CD4-positive, CD25-positive, alpha-beta regulatory T cell (primary cell): ENCODE measurements at regions not wholly inside any gene's neighbourhood (a gene's known extent, or its start where the extent isn't known, plus 50 kb on each side); places are given as distances from the start of the nearest gene placed in this dataset.

Source experiments
- ATAC-seq, 2 donors: fragments of 150-1000 bp; cut with Tn5 transposase; one replicate each; pipeline ENCODE4 v1.10.0; 2021; ENCODE audit warnings: low read depth in 2 of 2, moderate number of reproducible peaks in 2 of 2, moderate library complexity in 1 of 2
- DNase-seq, 3 donors: peaks; one replicate each; pipeline versions ENCODE4 v3.0.0 to v3.0.0-alpha.2; 2012 to 2022; ENCODE audit warnings: mixed read lengths in 1 of 3
- H3K27ac ChIP-seq: one replicate; pipeline ENCODE4 v1.7.0; 2013; ENCODE audit warnings: mild to moderate bottlenecking, low read length; ENCODE audit not compliant: insufficient read depth, poor library complexity, severe bottlenecking
- H3K27me3 ChIP-seq: one replicate; pipeline ENCODE4 v1.7.0; 2013; ENCODE audit warnings: low read length; ENCODE audit not compliant: control insufficient read depth, insufficient read depth
- H3K36me3 ChIP-seq: one replicate; pipeline ENCODE4 v1.7.0; 2013; ENCODE audit warnings: mild to moderate bottlenecking, low read length, moderate library complexity; ENCODE audit not compliant: control insufficient read depth, insufficient read depth
- H3K4me1 ChIP-seq: 2 replicates; pipeline ENCODE4 v1.7.0; 2013; ENCODE audit warnings: mild to moderate bottlenecking, low read length; ENCODE audit not compliant: insufficient read depth, control insufficient read depth, poor library complexity, severe bottlenecking
- H3K4me3 ChIP-seq: one replicate; pipeline ENCODE4 v1.7.0; 2013; ENCODE audit warnings: low read depth, mild to moderate bottlenecking, low read length, moderate library complexity
- H3K9me3 ChIP-seq, 2 experiments: 1 replicate in 1 of 2; 2 replicates in 1 of 2; pipeline ENCODE4 v1.7.0; 2013; ENCODE audit warnings: low read length in 2 of 2, mild to moderate bottlenecking in 1 of 2, moderate library complexity in 1 of 2; ENCODE audit not compliant: control insufficient read depth in 2 of 2
- H3K27ac Mint-ChIP-seq, 3 donors: one replicate each; pipeline ENCODE4 v1.8.0; 2020 to 2022; ENCODE audit warnings: mild to moderate bottlenecking in 3 of 3, mixed read lengths in 3 of 3, moderate library complexity in 2 of 3
- H3K27me3 Mint-ChIP-seq: one replicate; pipeline ENCODE4 v1.8.0; 2022; ENCODE audit warnings: mild to moderate bottlenecking, mixed read lengths
- H3K36me3 Mint-ChIP-seq: one replicate; pipeline ENCODE4 v1.8.0; 2020; ENCODE audit warnings: mixed read lengths
- H3K4me1 Mint-ChIP-seq, 4 donors: one replicate each; pipeline ENCODE4 v1.8.0; 2020 to 2022; ENCODE audit warnings: mixed read lengths in 4 of 4, mild to moderate bottlenecking in 1 of 4
- H3K4me3 Mint-ChIP-seq, 4 donors: one replicate each; pipeline ENCODE4 v1.8.0; 2020 to 2022; ENCODE audit warnings: mild to moderate bottlenecking in 4 of 4, mixed read lengths in 4 of 4, moderate library complexity in 3 of 4
- H3K9me3 Mint-ChIP-seq, 7 donors: one replicate each; pipeline ENCODE4 v1.8.0; 2020 to 2022; ENCODE audit warnings: mixed read lengths in 7 of 7, mild to moderate bottlenecking in 3 of 7, moderate library complexity in 2 of 7

DNA sequence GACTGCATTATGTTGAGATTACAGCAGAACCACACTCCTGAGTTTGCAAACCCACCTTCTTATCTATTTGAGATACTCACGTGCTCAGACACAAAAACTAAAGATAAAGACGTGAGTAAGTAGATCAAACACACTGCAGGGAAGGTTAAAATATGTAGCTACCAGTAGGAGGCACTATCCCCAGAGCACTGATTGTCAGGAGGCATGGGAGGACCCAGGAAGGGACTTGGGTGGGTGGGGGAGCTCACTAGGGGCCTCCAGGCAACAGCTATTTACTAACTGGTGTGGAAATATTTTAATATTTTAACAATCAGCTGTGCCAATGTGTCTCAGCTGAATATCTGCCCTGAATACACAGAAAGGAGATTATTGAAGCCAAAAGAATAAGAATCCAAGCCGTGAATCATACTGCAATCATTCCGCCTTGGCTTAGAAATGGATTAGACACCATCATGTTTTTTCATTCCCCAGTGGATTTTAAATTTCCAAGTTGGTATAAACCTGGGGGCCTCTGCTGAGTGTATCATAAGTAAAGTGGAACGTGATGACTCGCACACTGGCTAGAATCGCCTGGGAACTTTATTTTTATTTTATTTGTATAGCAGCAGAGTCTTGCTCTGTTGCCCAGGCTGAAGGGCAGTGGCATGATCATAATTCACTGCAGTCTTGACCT, 73.2 kb upstream of the CACNA1A start:
- Histone ChIP-seq H3K4me1 (no peaks in the 10 kb centered on the region), H3K27ac (no peak overlapping the region), H3K36me3 (no peaks in the 10 kb centered on the region), H3K9me3 (peaks cover 9 to 11% of the 10 kb centered on the region in 2 experiments), H3K27me3 (no peaks in the 10 kb centered on the region), H3K4me3 (no peak overlapping the region)
- Mint-ChIP-seq H3K4me3 (no peak overlapping the region), H3K27ac (no peak overlapping the region), H3K36me3 (peaks cover 3% of the 10 kb centered on the region), H3K9me3 (peaks cover 2 to 23% (median 5%) of the 10 kb centered on the region in 7 donors), H3K27me3 (no peaks in the 10 kb centered on the region), H3K4me1 (no peaks in the 10 kb centered on the region)
- no peak for ATAC-seq
- DNase-seq = no peak

DNA sequence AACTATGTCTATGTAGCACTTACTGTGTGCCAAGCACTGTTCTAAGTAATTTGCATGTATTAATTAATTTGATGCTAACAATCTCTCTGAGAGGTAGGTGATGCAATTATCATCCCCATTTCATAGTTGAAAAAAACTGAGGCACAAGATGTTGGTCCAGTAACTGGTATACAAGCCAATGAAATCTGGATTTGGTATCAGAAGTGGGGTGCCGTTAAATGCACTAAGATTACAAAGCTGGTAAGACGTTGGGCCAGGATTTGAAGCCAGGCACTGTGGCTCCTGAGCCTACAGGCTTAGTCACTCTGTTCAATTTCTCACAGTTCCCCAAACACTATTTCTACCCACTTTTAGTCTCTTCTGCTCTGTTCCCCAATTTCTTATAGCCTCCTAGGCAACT, 70.4 kb upstream of the CACNA1A start:
- Mint-ChIP-seq H3K36me3 (peaks cover 3% of the 10 kb centered on the region), H3K27me3 (no peaks in the 10 kb centered on the region), H3K9me3 (peaks cover 2 to 24% (median 5%) of the 10 kb centered on the region in 7 donors), H3K4me3 (no peak overlapping the region), H3K27ac (no peak overlapping the region), H3K4me1 (no peaks in the 10 kb centered on the region)
- Histone ChIP-seq H3K4me3 (no peak overlapping the region), H3K27ac (no peak overlapping the region), H3K27me3 (no peaks in the 10 kb centered on the region), H3K4me1 (no peaks in the 10 kb centered on the region), H3K36me3 (no peaks in the 10 kb centered on the region), H3K9me3 (peaks cover 9 to 11% of the 10 kb centered on the region in 2 experiments)
- ATAC-seq (no peak), DNase-seq (no peak)

DNA sequence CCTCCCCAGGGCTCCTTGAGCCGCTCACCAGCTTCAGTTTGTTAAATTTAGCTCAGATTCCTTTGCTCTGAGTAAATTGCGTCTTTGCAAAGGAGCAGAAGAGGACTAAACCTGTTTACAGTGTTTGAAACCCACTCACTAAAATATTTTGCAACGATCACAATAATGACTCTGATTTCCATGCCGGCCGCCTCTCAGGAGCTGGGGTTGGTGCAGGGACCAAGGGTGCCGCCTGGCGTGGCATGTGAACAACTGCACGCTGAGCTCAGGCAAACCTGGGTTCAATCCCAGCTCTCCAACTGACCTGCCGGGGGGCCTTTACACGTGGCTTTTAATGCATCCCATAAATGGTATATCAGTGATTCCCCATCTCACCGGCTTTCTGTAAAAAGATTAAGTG, 68.7 kb upstream of the CACNA1A start:
- H3K27ac ChIP-seq = no peak overlapping the region
- no peaks in the 10 kb centered on the region for H3K4me1 ChIP-seq
- H3K4me3 ChIP-seq = no peak overlapping the region
- ATAC-seq (no peak), DNase-seq (no peak)
- H3K4me1 Mint-ChIP-seq = peaks cover 0 to 2% (median 0%) of the 10 kb centered on the region in 4 donors
- H3K9me3 Mint-ChIP-seq = peaks cover 2 to 24% (median 5%) of the 10 kb centered on the region in 7 donors
- H3K36me3 Mint-ChIP-seq = peaks cover 3% of the 10 kb centered on the region
- no peak overlapping the region for H3K4me3 Mint-ChIP-seq
- H3K9me3 ChIP-seq = peaks cover 9 to 11% of the 10 kb centered on the region in 2 experiments
- no peak overlapping the region for H3K27ac Mint-ChIP-seq
- no peaks in the 10 kb centered on the region for H3K27me3 ChIP-seq
- H3K27me3 Mint-ChIP-seq = no peaks in the 10 kb centered on the region
- H3K36me3 ChIP-seq = no peaks in the 10 kb centered on the region

DNA sequence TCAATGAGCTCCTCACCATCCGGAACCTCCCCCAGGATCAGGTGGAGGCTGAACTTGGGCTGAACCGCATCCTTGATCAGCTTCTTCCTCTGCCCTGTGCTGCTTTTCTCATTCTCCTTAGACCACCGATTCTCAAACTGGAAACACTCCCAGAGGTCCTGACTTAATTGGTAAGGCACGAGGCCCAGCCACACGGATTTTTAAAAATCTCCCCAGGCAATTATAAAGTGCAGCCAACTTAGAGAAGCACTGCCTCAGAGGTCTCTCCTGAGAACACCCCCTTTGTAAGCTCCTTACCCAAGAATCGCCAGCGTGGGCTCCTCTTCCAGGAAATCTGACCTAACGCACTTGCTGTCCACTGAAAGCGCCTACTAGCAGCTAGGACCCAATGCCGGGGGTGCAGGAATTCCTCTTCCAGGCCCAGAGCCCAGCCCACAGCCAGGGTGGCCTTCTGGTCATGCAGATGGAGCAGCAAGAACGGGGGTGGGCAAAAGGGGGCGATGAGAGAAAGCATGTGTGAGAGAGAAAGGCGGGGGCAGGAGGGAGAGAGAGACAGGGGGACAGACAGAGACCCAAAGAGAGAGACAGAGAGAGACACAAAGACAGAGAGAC, 66.9 kb upstream of the CACNA1A start:
- H3K4me3 Mint-ChIP-seq = no peak overlapping the region
- no peak for ATAC-seq

DNA sequence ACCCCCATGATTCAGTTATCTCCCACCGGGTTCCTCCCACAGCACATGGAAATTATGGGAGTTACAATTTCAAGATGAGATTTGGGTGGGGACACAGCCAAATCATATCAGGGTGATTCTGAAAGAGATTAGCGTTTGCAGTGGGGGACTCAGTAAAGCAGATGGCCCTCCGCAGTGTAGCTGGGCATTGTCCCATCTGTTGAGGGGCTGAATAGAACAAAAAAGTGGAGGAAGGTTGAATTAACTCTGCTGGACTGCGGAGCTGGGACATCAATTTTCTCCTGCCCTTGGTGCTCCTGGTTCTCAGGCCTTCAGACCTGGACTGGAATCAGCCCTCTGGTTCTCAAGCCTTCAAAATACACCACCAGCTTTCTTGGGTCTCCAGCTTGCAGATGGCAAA, 55.2 kb upstream of the CACNA1A start:
- H3K4me1 Mint-ChIP-seq = peaks cover 0 to 4% (median 2%) of the 10 kb centered on the region in 4 donors
- peaks cover 0 to 6% (median 2%) of the 10 kb centered on the region in 7 donors for H3K9me3 Mint-ChIP-seq
- no peaks in the 10 kb centered on the region for H3K36me3 ChIP-seq
- H3K27ac ChIP-seq = no peak overlapping the region
- ATAC-seq (no peak), DNase-seq (no peak)
- H3K4me3 ChIP-seq = no peak overlapping the region
- H3K27me3 ChIP-seq = no peaks in the 10 kb centered on the region
- H3K4me3 Mint-ChIP-seq = no peak overlapping the region
- no peaks in the 10 kb centered on the region for H3K36me3 Mint-ChIP-seq
- no peaks in the 10 kb centered on the region for H3K9me3 ChIP-seq
- peaks cover 6% of the 10 kb centered on the region for H3K27me3 Mint-ChIP-seq
- H3K4me1 ChIP-seq = no peaks in the 10 kb centered on the region
- H3K27ac Mint-ChIP-seq = no peak overlapping the region

More for the DNA sequence above, 66.9 kb upstream of the CACNA1A start:
- Mint-ChIP-seq H3K4me1 (peaks cover 0 to 2% (median 0%) of the 10 kb centered on the region in 4 donors), H3K27me3 (no peaks in the 10 kb centered on the region), H3K27ac (no peak overlapping the region), H3K36me3 (peaks cover 3% of the 10 kb centered on the region), H3K9me3 (peaks cover 2 to 20% (median 4%) of the 10 kb centered on the region in 7 donors)
- no peak for DNase-seq
- Histone ChIP-seq H3K27me3 (no peaks in the 10 kb centered on the region), H3K4me3 (no peak overlapping the region), H3K9me3 (peaks cover 9 to 11% of the 10 kb centered on the region in 2 experiments), H3K36me3 (no peaks in the 10 kb centered on the region), H3K4me1 (no peaks in the 10 kb centered on the region), H3K27ac (no peak overlapping the region)

DNA sequence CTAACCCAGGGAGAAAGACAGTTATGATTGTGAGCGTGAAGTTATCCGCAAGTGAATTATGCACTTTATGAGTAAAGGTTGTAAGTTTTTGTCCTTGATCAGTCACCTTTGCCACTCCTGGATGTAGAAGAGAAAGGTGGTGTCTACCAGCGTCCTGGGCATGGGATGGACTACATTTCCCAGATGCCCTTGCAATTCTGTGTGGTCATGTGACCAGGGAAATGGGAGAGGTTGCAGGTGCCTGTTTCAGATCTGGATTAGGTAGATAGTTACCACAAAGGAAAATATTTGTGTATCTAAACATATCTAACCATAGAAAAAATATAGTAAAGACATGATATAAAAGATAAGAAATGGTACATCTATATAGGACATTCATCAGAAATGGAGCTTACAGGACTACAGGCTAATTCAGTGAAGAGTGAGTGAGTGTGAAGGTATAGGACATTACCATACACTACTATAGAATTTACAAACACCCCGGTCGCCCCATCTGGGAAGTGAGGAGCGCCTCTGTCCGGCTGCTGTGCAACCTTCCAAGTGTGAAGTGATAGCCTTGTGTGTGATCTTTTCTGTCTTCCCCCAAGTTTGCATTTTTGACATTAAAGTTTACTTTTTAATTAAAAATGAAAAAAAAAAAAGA, 51.6 kb upstream of the CACNA1A start:
- no peak overlapping the region for H3K4me3 Mint-ChIP-seq
- ATAC-seq (peak in 1 of 2 donors; percentile 28), DNase-seq (peak in 1 of 3 donors; percentile 18)
- no peaks in the 10 kb centered on the region for H3K4me1 Mint-ChIP-seq
- Histone ChIP-seq H3K9me3 (no peaks in the 10 kb centered on the region), H3K27me3 (no peaks in the 10 kb centered on the region), H3K27ac (no peak overlapping the region), H3K36me3 (no peaks in the 10 kb centered on the region), H3K4me1 (no peaks in the 10 kb centered on the region), H3K4me3 (no peak overlapping the region)
- peaks cover 21% of the 10 kb centered on the region for H3K27me3 Mint-ChIP-seq
- H3K9me3 Mint-ChIP-seq = peaks cover 0 to 6% (median 1%) of the 10 kb centered on the region in 7 donors
- H3K27ac Mint-ChIP-seq = no peak overlapping the region
- H3K36me3 Mint-ChIP-seq = no peaks in the 10 kb centered on the region

DNA sequence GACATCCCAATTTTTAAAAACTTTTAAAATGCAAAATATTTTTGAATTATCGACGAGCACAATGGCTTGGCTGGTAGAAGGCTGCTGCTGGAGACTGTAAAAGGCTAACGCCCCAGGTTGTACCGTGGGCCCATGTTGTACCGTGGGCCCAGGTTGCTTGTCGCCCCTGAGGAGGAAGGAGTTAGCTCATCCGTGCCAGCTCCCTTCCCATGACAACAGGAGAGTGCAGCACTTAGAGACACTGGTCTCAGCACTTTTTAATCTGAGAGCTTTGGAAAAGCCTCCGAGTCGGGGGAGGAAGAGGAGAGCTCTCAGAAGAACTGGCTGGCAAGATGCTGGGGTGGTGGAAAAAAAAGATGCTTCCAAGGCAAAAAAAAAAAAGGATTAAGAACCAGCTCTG, 50.3 kb upstream of the CACNA1A start:
- ATAC-seq (no peak), DNase-seq (no peak)
- Mint-ChIP-seq H3K27me3 (peaks cover 26% of the 10 kb centered on the region), H3K4me3 (no peak overlapping the region), H3K4me1 (no peaks in the 10 kb centered on the region), H3K36me3 (no peaks in the 10 kb centered on the region), H3K27ac (no peak overlapping the region), H3K9me3 (peaks cover 0 to 6% (median 1%) of the 10 kb centered on the region in 7 donors)
- no peak overlapping the region for H3K4me3 ChIP-seq
- no peaks in the 10 kb centered on the region for H3K4me1 ChIP-seq
- H3K27ac ChIP-seq = no peak overlapping the region
- H3K27me3 ChIP-seq = peaks cover 2% of the 10 kb centered on the region
- H3K9me3 ChIP-seq = no peaks in the 10 kb centered on the region
- H3K36me3 ChIP-seq = no peaks in the 10 kb centered on the region
